RPMI8226 (cell line): ENCODE measurements at regions not wholly inside any gene's neighbourhood (a gene's known extent, or its start where the extent isn't known, plus 50 kb on each side); places are given as distances from the start of the nearest gene placed in this dataset.
A peak's percentile ranks its signal among the peaks of the same experiment; 100 is the strongest.
"Not testable (repeated sequence)": the region's sequence is repeated elsewhere in the genome, so short reads cannot be mapped to it uniquely, and the experiment has no call there.

Experiments
- DNase-seq: peaks from one replicate; pipeline ENCODE4 v3.0.0-alpha.2; 2015

- DNase-seq, result no peak
Measured at GRCh38 chr12:115898670-115899069, 378.8 kb downstream of the MED13L start.

DNA sequence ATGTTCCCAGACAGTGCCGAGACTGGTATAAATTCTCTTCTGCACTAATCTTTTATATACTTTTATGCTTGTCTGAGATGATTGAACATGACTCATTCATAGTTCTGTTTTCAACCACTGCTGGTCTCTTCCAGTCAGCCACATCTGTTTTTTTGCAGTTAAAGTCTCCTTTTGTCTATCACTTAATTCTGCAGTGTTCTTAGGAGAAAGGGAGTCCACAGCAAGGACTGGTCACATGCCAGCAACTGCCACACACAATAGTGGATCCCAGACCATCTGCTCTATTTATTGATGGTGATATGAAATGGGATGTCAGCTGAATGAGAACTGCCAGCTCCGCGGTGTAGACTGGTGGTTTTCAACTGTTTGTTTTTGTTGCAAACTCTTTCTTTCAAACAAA lies 379.8 kb downstream of the MED13L start:
- no peak for DNase-seq

DNA sequence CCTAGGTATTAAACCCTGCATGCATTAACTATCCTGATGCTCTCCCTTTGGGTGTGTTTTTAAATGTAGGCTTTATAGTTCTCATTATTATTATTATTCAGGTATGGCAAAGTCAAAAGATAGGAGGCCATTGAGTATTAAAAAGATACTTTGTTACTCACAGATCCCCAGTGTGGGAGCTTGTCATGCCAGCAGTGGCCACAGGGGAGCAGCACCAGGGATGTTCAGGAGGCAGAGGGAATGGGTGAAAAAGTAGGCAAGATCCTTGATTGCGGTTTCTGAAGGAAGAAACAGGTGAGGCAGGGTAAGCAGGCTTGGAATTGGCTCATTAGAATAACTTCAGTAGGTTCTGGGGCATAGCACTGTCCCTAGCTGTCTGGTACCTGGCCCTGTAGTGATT lies 382.2 kb downstream of the MED13L start:
- DNase-seq, result no peak

DNA sequence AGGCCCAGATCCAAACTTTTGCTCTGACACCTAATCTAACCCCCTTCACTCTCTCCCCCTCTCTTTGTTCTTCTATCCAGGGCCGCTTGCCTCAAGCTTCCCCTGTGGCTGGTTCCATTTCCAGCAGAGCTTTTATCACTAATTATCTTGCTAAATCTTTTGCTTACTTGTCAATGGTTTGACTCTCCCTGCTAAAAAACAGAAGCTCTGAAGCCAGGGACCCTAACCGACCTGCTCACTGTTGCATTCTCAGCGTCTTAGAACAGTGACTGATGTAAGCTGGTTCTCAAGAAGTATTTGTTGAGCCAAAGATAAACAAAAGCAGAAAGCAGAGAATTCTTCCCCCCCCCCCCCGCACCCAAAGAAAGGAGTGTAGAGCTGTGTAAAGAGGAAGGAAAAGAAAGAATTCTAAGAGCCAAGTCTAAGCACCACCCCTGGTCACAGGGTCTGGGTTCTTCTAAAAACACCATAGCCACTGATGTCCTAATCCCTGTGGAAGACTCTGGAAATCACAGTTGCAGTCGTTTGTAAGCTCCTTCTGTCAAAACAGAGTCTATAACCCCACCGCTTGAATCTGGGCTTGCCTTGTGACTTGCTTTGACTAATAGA lies 385.8 kb downstream of the MED13L start:
- DNase-seq, result no peak

- no peak for DNase-seq
Measured at GRCh38 chr12:115886666-115887065, 390.8 kb downstream of the MED13L start.

DNA sequence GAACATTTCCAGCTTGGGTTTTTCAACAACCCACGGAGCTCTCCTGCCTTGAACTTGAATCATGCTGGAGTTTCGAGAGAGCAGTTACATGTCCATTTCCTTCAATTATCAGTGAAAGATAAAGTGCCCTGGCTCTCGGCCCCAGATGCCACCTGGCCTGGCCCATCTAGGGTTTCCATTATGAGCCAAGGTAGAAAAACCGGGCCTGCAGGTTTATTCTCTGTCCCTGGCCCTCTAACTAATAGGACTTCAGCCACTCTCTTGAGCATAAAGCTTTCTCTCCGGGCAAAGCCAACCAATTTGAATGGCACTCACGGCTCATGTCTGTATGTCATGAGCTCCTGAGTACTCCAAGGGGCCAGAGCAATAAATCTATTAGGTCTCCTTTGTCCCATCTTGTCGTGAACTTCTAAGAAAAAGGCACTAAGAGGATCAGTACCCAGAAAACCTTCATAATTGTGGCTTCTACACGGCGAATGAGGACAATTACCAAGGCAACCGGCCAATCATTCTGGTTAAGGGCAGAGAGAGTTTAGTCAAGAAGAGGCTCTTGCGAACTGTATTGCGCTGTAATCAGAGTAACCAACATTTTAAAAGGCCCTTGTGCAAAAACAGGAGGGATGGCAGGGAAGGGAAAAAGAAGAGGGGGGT lies 392.3 kb downstream of the MED13L start:
- no peak for DNase-seq

DNA sequence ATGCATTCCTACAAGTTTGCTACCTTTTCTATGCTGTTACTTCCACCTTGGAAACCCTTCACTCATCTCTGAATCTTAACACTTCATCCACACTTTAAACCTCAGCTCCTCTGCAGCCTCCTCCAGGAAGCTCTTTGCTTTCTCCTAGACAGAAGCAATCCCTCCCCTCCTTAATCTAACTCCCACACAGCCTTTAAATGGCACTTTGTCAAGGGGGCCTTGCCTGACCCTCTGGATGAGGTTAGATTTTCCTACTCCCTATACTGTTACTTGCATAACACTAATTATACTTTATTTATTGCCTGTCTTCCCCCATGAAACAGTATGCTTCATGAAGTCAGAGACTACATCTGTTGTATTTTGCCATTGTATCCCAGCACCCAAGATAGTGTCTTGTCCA lies 394.6 kb downstream of the MED13L start:
- no peak for DNase-seq

- no peak for DNase-seq
Measured at GRCh38 chr12:115880238-115880637, 397.3 kb downstream of the MED13L start.

DNA sequence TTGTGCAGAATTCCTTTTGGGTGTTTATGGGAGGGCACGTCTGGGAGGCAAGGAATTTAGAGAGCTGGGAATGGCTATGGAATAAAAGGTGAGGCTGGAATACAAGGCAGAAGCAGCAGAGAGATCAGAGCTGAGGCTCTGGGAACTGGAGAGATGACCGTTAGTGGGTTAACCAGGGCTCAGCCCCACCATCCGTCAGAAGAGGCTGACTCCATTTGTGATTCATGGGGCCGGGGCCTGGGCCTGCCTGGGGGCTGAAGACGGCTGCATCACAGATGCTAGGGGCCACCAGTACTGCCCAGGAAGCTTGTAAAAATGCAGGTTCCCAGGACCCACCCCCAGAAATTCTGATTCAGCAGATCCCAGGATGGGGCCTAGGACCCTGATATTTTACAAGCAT lies 398.1 kb downstream of the MED13L start:
- DNase-seq, result no peak

GRCh38 chr12:115873451-115874082 lies 403.9 kb downstream of the MED13L start:
- DNase-seq, result no peak

DNA sequence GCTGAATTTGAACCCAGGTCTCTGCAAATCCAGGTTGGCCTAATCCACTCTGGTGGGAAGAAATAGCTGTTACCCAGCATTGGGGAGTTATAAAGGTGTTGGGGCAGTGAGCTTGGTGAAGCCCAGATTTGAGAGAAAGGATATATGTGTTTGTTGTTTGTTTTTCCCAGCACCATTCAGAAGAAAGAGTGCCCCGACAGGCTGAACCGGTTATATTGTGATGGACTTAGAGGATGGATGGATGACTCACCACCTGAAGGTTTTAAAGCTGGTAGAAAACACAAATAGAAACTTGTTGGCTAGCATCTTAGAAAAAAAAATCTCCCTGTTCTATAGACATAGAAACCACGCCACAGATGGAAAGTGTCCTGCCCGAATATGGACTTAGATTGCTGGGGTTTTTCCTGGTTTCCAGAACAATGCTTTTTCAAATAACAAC lies 404.6 kb downstream of the MED13L start:
- no peak for DNase-seq

DNA sequence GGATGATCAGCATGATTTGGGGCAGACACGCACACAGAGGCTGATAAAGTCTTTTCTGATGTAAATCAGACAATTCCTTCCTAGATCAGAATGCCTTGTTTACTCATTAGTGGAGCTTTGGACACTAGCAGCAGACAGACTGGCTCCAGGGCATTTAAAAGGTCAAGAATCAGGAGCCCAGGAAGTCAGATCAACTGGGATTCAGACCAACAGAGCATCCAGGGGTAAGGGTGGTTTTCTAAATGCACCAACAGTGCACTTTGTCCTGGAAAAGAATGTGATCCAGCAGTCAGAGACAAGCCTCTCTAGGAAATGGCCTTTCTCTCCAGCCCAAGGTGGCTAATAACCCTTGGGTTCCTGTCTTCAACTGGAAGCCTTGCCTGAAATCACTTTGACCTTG lies 405.3 kb downstream of the MED13L start:
- DNase-seq, result no peak

DNA sequence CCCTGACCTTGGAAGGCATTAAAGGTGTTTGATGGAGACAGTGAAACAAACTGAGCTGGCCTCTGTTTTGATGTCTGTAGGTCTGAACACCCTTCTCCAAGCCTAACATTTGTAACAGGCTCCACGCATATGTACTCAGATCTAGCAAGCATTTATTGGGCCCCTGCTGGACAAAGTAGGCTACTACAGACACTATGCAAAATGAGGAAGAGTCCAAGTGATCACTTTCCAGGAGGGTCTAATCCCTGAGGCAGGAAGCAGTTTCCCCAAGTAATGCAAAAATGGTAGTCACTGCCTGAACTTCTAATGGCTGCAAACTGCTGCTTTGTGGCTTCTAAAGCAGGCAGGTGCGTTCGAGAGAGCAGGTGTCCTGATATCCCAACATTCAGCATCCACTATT lies 405.8 kb downstream of the MED13L start:
- DNase-seq, result peak; percentile 40

- DNase-seq, result no peak
Measured at GRCh38 chr12:115870510-115870909, 407.0 kb downstream of the MED13L start.

DNA sequence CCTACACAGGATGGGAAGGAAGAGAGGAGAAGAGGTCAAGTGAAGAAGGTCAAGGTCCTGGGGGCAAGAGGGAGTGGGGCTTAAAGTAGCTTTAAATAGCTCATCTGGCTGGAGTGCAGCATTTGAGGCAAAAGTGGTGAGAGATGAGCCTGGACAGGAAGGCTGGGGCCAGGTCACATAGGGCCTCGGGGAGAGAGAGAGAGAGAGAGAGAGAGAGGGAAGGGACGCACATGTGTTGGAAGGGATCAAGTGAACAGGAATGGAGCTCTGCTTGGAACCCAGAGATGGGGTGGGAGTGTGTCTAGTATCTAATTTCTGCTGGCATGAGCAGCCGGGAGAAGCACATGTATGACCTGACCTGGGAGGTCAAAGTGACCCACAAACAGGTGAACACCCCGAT lies 407.5 kb downstream of the MED13L start:
- no peak for DNase-seq

- no peak for DNase-seq
Measured at GRCh38 chr12:115869604-115870003, 407.9 kb downstream of the MED13L start.

- no peak for DNase-seq
Measured at GRCh38 chr12:115868624-115869023, 408.9 kb downstream of the MED13L start.

- DNase-seq, result no peak
Measured at GRCh38 chr12:115867854-115868253, 409.6 kb downstream of the MED13L start.

GRCh38 chr12:115866909-115867525 lies 410.5 kb downstream of the MED13L start:
- no peak for DNase-seq

GRCh38 chr12:115866281-115866680 lies 411.2 kb downstream of the MED13L start:
- not testable (repeated sequence) for DNase-seq

DNA sequence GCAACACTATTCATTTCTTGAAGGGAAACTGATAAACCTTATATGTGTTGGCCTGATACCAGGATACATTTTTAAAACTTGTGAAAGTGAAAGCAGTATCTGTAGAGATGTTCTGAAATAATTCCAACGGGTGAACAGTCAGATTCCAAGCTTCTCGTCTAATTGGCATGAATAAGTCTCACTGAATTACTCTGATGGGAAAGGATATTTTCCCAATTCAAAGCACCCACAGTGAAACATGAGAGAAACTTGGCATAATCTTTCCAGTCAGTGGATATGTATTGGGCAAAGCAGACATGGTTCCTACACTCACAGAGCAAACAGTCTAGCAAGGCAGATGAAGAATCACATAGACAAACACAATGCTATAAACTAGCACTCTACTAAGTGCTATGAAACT lies 413.1 kb downstream of the MED13L start:
- no peak for DNase-seq

- DNase-seq, result no peak
Measured at GRCh38 chr12:115860619-115861018, 416.9 kb downstream of the MED13L start.

DNA sequence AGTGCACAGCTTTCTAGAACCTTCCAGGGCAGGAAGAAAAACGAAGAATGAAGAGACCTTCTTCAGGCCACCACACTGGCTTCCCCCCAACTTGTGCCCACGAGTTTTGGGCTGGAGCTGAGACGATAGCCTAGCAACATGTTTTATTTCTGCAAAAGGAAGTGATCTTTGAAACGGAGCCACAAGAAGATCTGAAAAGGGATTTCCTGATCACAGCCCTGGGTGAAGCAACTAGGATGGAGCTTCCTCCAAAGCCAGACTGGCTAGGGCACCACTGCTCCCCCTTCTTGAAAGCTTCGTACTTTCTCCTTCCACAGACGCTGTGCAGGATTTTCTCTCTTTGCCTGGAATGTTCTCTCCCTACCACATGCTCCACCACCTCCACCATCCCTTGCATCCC lies 418.3 kb downstream of the MED13L start:
- DNase-seq, result no peak

DNA sequence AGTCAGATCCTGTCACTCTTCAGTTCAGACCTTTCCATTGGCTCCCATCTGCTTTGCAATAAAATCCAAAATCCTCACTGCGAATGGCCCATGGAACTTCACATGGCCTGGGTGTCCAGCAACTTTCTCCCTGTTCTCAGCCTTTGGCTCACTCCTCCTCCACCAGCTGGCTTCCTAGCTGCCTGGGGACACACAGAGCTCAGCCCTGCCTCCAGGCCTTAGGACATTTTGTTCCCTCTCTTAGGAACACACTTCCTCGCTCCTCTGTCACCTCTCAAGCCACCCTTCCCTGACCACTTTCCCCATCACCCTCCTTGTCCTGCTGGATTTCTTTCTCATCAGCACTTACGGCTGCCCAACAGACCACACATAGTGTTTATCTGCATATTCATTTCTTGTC lies 419.6 kb downstream of the MED13L start:
- DNase-seq, result no peak
